Breast epithelium (tissue), 4 donors: ENCODE measurements at regions not wholly inside any gene's neighbourhood (a gene's known extent, or its start where the extent isn't known, plus 50 kb on each side); places are given as distances from the start of the nearest gene placed in this dataset.
"Not testable (repeated sequence)": the region's sequence is repeated elsewhere in the genome, so short reads cannot be mapped to it uniquely, and the experiment has no call there.

Experiments used
- DNase-seq, 2 donors: peaks; one replicate each; pipeline ENCODE4 v3.0.0-alpha.2; 2019; ENCODE audit warnings: low spot score in 2 of 2
- H3K27ac ChIP-seq, 2 donors: fragments of 200-600 bp; sonication (generic) in 1 of 2; one replicate each; pipeline ENCODE4 v1.5.1; 2016 to 2019; ENCODE audit warnings: mild to moderate bottlenecking in 1 of 2
- H3K27me3 ChIP-seq, 2 donors: fragments of 200-600 bp; sonication (generic) in 1 of 2; one replicate each; pipeline versions ENCODE4 v1.5.1 to v1.6.0; 2017 to 2019; ENCODE audit warnings: control low read depth in 1 of 2, mild to moderate bottlenecking in 1 of 2
- H3K36me3 ChIP-seq: fragments of 200-600 bp; one replicate; pipeline ENCODE4 v1.5.1; 2019
- H3K4me1 ChIP-seq, 2 donors: fragments of 200-600 bp; sonication (generic); one replicate each; pipeline ENCODE4 v1.5.1; 2016 to 2019; ENCODE audit warnings: control low read depth in 1 of 2
- H3K4me3 ChIP-seq, 3 donors: fragments of 200-600 bp; sonication (generic); 1 replicate in 2 of 3; 2 replicates in 1 of 3; pipeline ENCODE4 v1.5.1; 2016 to 2019; ENCODE audit warnings: mild to moderate bottlenecking in 3 of 3, moderate library complexity in 2 of 3
- H3K9me3 ChIP-seq, 2 donors: fragments of 200-600 bp; sonication (generic) in 1 of 2; one replicate each; pipeline ENCODE4 v1.5.1; 2016 to 2019; ENCODE audit warnings: control low read depth in 1 of 2
- POLR2A ChIP-seq: fragments of 450-650 bp; IDR thresholded peaks from one replicate; pipeline ENCODE4 v1.6.1; 2016; ENCODE audit warnings: antibody characterized with exemption, mild to moderate bottlenecking, moderate library complexity
- POLR2AphosphoS5 ChIP-seq, 3 donors: sonication (generic); formaldehyde crosslinking; IDR thresholded peaks; one replicate each; pipeline ENCODE4 v1.6.1; 2017; ENCODE audit warnings: antibody characterized with exemption in 3 of 3
- intact Hi-C: fragments of 100-400 bp; cut with DNase I; formaldehyde crosslinking; loops from one replicate; pipeline ENCODE4 v1.15.1; 2023; ENCODE audit warnings: low total_unique reads
- TF ChIP-seq, protein P1 (sequence below), 3 donors: fragments of 450-650 bp; IDR thresholded peaks; one replicate each; pipeline ENCODE4 v1.5.1; 2016 to 2017; ENCODE audit warnings: antibody characterized with exemption in 3 of 3, mild to moderate bottlenecking in 3 of 3, moderate library complexity in 3 of 3

DNA sequence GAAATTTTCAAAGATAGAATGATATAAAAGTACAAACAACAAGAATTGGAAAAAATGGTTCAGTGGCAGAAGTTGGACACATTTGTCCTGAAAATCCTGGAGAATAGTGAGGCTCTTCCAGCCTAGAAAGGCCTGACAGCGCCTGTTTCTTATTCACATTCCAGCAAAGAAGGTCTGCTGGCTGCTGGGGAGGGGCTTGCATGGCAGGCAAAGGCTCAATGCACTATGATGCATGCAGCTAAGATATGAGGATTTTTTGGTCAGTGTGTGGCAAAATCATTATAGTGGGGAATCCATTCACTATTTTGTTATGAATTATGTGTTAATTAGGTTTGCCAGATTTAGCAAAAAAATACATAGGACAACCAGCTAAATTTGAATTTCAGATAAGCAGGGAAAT, 243.9 kb upstream of the SLC30A5 start:
- Histone ChIP-seq H3K27me3 (no peaks in the 10 kb centered on the region), H3K4me3 (no peak overlapping the region), H3K36me3 (no peaks in the 10 kb centered on the region), H3K27ac (no peak overlapping the region), H3K4me1 (no peaks in the 10 kb centered on the region), H3K9me3 (no peaks in the 10 kb centered on the region)
- TF ChIP-seq, protein P1, sequence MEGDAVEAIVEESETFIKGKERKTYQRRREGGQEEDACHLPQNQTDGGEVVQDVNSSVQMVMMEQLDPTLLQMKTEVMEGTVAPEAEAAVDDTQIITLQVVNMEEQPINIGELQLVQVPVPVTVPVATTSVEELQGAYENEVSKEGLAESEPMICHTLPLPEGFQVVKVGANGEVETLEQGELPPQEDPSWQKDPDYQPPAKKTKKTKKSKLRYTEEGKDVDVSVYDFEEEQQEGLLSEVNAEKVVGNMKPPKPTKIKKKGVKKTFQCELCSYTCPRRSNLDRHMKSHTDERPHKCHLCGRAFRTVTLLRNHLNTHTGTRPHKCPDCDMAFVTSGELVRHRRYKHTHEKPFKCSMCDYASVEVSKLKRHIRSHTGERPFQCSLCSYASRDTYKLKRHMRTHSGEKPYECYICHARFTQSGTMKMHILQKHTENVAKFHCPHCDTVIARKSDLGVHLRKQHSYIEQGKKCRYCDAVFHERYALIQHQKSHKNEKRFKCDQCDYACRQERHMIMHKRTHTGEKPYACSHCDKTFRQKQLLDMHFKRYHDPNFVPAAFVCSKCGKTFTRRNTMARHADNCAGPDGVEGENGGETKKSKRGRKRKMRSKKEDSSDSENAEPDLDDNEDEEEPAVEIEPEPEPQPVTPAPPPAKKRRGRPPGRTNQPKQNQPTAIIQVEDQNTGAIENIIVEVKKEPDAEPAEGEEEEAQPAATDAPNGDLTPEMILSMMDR (IDR thresholded peaks at IDR 0.05) = no peak
- TF ChIP-seq POLR2A (no peak), POLR2AphosphoS5 (IDR thresholded peaks at IDR 0.05) (no peak)
- intact Hi-C loops = no loop called here
- DNase-seq = no peak

DNA sequence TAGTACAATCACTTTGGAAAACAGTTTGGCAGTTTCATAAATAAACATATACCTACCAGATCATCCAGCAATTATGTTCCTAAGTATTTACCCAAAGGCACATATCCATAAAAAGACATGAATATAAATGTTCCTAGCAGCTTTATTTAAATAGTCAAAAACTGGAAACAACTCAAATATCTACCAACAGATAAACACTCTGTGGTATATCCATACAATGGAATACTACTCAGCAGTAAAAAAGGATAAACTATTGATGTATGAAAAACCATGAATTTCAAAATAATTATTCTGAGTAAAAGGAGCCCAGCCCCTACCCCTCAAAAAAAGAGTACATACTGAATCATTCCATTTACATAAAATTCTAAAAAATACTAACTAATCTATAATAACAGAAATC, 232.7 kb upstream of the SLC30A5 start:
- no peaks in the 10 kb centered on the region for H3K27me3 ChIP-seq
- H3K27ac ChIP-seq = no peak overlapping the region
- no peak for TF ChIP-seq POLR2AphosphoS5 (IDR thresholded peaks at IDR 0.05)
- TF ChIP-seq, protein P1 (IDR thresholded peaks at IDR 0.05) = no peak
- TF ChIP-seq POLR2A = no peak
- H3K4me1 ChIP-seq = no peaks in the 10 kb centered on the region
- intact Hi-C loops = no loop called here
- H3K9me3 ChIP-seq = peaks cover 0 to 7% of the 10 kb centered on the region in 2 donors
- no peaks in the 10 kb centered on the region for H3K36me3 ChIP-seq
- no peak overlapping the region for H3K4me3 ChIP-seq
- no peak for DNase-seq

DNA sequence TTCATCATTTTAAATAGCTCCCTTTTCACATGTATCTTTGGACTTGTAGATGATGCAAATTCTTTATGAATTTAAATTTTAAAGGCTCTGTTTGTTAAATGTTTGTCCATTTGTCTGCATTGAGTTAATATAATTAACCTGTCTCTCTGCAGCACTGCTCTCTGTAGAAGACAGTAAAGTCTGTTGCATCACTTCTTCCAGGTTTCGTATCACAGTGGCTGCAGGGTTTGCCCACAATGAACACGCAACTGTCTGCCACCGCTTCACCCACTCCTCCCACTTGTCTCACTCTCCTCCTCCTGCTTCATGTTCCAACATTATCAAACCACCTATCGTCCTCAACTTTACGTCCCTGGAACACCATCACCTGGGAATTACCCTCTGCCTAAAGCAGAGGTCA, 231.3 kb upstream of the SLC30A5 start:
- no peaks in the 10 kb centered on the region for H3K36me3 ChIP-seq
- TF ChIP-seq POLR2AphosphoS5 (IDR thresholded peaks at IDR 0.05) (no peak), POLR2A (no peak)
- TF ChIP-seq, protein P1 (IDR thresholded peaks at IDR 0.05) = no peak
- H3K4me3 ChIP-seq = no peak overlapping the region
- H3K9me3 ChIP-seq = peaks cover 0 to 7% of the 10 kb centered on the region in 2 donors
- intact Hi-C loops = no loop called here
- no peak overlapping the region for H3K27ac ChIP-seq
- no peak for DNase-seq
- no peaks in the 10 kb centered on the region for H3K4me1 ChIP-seq
- H3K27me3 ChIP-seq = no peaks in the 10 kb centered on the region

DNA sequence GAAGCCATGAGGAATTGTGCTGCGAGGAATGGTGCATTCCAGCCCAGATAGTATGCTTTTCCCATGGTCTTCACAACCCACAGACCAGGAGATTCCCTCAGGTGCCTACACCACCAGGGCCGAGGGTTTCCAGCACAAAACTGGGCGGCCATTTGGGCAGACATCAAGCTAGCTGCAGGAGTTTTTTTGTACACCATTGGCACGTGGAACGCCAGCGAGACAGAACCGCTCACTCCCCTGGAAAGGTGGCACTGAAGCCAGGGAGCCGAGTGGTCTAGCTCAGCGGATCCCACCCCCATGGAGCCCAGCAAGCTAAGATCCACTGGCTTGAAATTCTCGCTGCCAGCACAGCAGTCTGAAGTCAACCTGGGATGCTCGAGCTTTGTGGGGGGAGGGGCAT, 228.6 kb upstream of the SLC30A5 start:
- H3K4me3 ChIP-seq, H3K4me1 ChIP-seq, H3K36me3 ChIP-seq, H3K9me3 ChIP-seq, DNase-seq, H3K27ac ChIP-seq, intact Hi-C loops, H3K27me3 ChIP-seq: not testable (repeated sequence)

DNA sequence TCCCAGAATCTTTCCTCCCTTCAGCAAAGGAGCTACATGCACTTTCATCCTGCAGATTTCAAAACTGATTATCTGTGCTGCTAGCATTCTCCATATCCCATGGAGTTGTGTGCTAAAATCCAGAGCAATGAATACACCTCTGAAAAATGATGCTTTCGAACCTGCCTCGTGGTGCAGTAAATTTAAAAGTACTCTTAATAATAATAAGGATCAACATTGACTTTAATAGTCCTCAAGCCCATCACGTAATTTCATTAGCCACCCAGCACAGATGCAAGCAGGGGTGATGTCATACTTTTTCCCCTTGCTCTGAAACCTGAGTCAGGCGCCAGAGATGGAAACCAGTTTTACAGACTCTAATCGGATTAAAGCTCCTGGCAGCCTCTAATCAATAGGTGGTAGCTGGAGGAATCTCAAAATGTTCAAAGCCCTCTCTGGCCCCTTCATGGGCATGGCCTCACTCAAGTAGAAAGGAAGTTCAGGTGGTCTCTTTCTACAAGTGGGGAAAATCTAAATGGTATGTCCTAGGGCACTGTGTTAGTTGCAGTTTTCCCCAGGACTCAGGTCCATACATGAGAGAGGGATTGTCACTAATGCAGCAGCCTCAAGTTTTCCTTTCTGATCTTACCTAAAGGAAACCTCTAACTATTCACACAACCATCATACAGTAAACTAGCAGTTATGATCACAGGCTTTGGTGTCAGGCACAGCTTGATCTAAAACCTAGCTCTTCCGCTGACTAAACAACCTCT, 221.6 kb upstream of the SLC30A5 start:
- TF ChIP-seq POLR2AphosphoS5 (IDR thresholded peaks at IDR 0.05) (no peak), POLR2A (no peak)
- TF ChIP-seq, protein P1 (IDR thresholded peaks at IDR 0.05) = no peak
- Histone ChIP-seq H3K4me3 (no peak overlapping the region), H3K36me3 (no peaks in the 10 kb centered on the region), H3K27ac (no peak overlapping the region), H3K4me1 (no peaks in the 10 kb centered on the region), H3K27me3 (no peaks in the 10 kb centered on the region), H3K9me3 (no peaks in the 10 kb centered on the region)
- intact Hi-C loops = no loop called here
- no peak for DNase-seq
